IMR-90 (cell line): ENCODE measurements at regions not wholly inside any gene's neighbourhood (a gene's known extent, or its start where the extent isn't known, plus 50 kb on each side); places are given as distances from the start of the nearest gene placed in this dataset.

Experiments
- ATAC-seq: fragments of 200-7000 bp; cut with Tn5 transposase; 2 replicates; pipeline ENCODE4 v1.9.1; 2020; ENCODE audit warnings: low read depth, mild to moderate bottlenecking, moderate library complexity
- BruUV-seq: library from RNA; stranded (reverse); fragments of 400-500 nt; replicated peaks from 2 replicates; lab custom pipeline; 2021; lab: Mats Ljungman, UMichigan
- CTCF ChIA-PET: fragments of 300-600 bp; formaldehyde crosslinking; extraction: SDS; loops from one replicate; lab custom pipeline; 2021; ENCODE audit warnings: antibody characterized with exemption; lab: Yijun Ruan, JAX
- POLR2A ChIA-PET: fragments of 300-600 bp; sonication (Branson Sonifier 250); formaldehyde crosslinking; loops from one replicate; lab custom pipeline; 2022; ENCODE audit warnings: antibody characterized with exemption; ENCODE audit not compliant: unreplicated experiment; lab: Charles Lee
- DNase-seq: peaks from one replicate; pipeline ENCODE4 v3.0.0; 2013
- H2AFZ ChIP-seq: replicated peaks from 2 replicates; pipeline ENCODE3; 2013; ENCODE audit warnings: low read length, mild to moderate bottlenecking; ENCODE audit not compliant: poor library complexity
- H2AK5ac ChIP-seq: 2 replicates; pipeline ENCODE4 v1.6.1; 2013; ENCODE audit warnings: low read depth, low read length, inconsistent platforms
- H2AK9ac ChIP-seq: replicated peaks from 2 replicates; pipeline ENCODE3; 2013; ENCODE audit warnings: mild to moderate bottlenecking, low read depth, low read length, moderate library complexity; ENCODE audit not compliant: poor library complexity
- H2BK120ac ChIP-seq: 2 replicates; pipeline ENCODE4 v1.6.1; 2013; ENCODE audit warnings: low read depth, low read length, inconsistent platforms
- H2BK15ac ChIP-seq: 3 replicates; pipeline ENCODE4 v1.6.1; 2013; ENCODE audit warnings: low read depth, low read length, inconsistent platforms
- H2BK20ac ChIP-seq: 2 replicates; pipeline ENCODE4 v1.6.1; 2013; ENCODE audit warnings: low read depth, mild to moderate bottlenecking, inconsistent platforms, low read length, moderate library complexity
- H2BK5ac ChIP-seq: 2 replicates; pipeline ENCODE4 v1.6.1; 2013; ENCODE audit warnings: mild to moderate bottlenecking, low read depth, low read length, inconsistent platforms; ENCODE audit not compliant: poor library complexity, severe bottlenecking
- H3K14ac ChIP-seq: replicated peaks from 2 replicates; pipeline ENCODE4 v1.6.1; 2013; ENCODE audit warnings: low read depth, low read length, inconsistent platforms
- H3K18ac ChIP-seq: 2 replicates; pipeline ENCODE4 v1.6.1; 2013; ENCODE audit warnings: low read depth, low read length, control low read depth
- H3K23ac ChIP-seq: 2 replicates; pipeline ENCODE4 v1.6.1; 2013; ENCODE audit warnings: low read depth, low read length, inconsistent platforms
- H3K27ac ChIP-seq: 2 replicates; pipeline ENCODE4 v1.5.1; 2013; ENCODE audit warnings: mild to moderate bottlenecking, control low read depth, low read length; ENCODE audit not compliant: insufficient read depth
- H3K27me3 ChIP-seq: 2 replicates; pipeline ENCODE4 v1.6.1; 2013; ENCODE audit warnings: low read length; ENCODE audit not compliant: control insufficient read depth, insufficient read depth
- H3K36me3 ChIP-seq: 2 replicates; pipeline ENCODE4 v1.6.1; 2013; ENCODE audit warnings: low read length, mixed read lengths; ENCODE audit not compliant: control insufficient read depth, insufficient read depth
- H3K4ac ChIP-seq: 2 replicates; pipeline ENCODE4 v1.6.1; 2013; ENCODE audit warnings: low read depth, low read length, inconsistent platforms
- H3K4me1 ChIP-seq: 2 replicates; pipeline ENCODE4 v1.6.1; 2013; ENCODE audit warnings: low read length, mixed read lengths; ENCODE audit not compliant: control insufficient read depth, insufficient read depth
- H3K4me2 ChIP-seq: 2 replicates; pipeline ENCODE4 v1.6.1; 2013; ENCODE audit warnings: low read depth, mild to moderate bottlenecking, control low read depth, low read length, moderate library complexity
- H3K4me3 ChIP-seq: 2 replicates; pipeline ENCODE4 v1.5.1; 2013; ENCODE audit warnings: low read depth, mild to moderate bottlenecking, control low read depth, low read length, moderate library complexity; ENCODE audit not compliant: insufficient read depth
- H3K56ac ChIP-seq: 2 replicates; pipeline ENCODE4 v1.6.1; 2013; ENCODE audit warnings: low read length, inconsistent platforms; ENCODE audit not compliant: insufficient read depth; ENCODE audit errors: extremely low read depth
- H3K79me1 ChIP-seq, 2 experiments: 2 replicates each; pipeline ENCODE4 v1.6.1; 2013; ENCODE audit warnings: low read length in 2 of 2, inconsistent platforms in 1 of 2, low read depth in 1 of 2
- H3K9ac ChIP-seq: 2 replicates; pipeline ENCODE4 v1.6.1; 2013; ENCODE audit warnings: low read depth, low read length, control low read depth
- H3K9me1 ChIP-seq: 2 replicates; pipeline ENCODE4 v1.6.1; 2013; ENCODE audit warnings: low read length, inconsistent platforms; ENCODE audit not compliant: insufficient read depth
- H3K9me3 ChIP-seq: 2 replicates; pipeline ENCODE4 v1.6.1; 2013; ENCODE audit warnings: low read length; ENCODE audit not compliant: control insufficient read depth, insufficient read depth
- H4K20me1 ChIP-seq: 2 replicates; pipeline ENCODE4 v1.6.1; 2013; ENCODE audit warnings: low read length, inconsistent platforms; ENCODE audit not compliant: insufficient read depth
- H4K5ac ChIP-seq: 2 replicates; pipeline ENCODE4 v1.6.1; 2013; ENCODE audit warnings: mild to moderate bottlenecking, low read depth, low read length, control low read depth
- H4K8ac ChIP-seq, 2 experiments: 2 replicates each; pipeline ENCODE4 v1.6.1; 2013; ENCODE audit warnings: low read depth in 2 of 2, low read length in 2 of 2, control low read depth in 1 of 2, inconsistent platforms in 1 of 2
- H4K91ac ChIP-seq: 2 replicates; pipeline ENCODE4 v1.6.1; 2013; ENCODE audit warnings: low read depth, low read length, inconsistent platforms; ENCODE audit not compliant: insufficient read depth
- CTCF ChIP-seq: conservative IDR thresholded peaks from 2 replicates; pipeline ENCODE4 v1.5.1; 2012; ENCODE audit warnings: mild to moderate bottlenecking, low read depth, low read length, improper control_type of control experiment
- ELK1 ChIP-seq: fragments of 150-350 bp; IDR thresholded peaks from 2 replicates; pipeline ENCODE4 v1.6.1; 2016; ENCODE audit warnings: low read depth, mild to moderate bottlenecking, low read length, moderate library complexity, borderline replicate concordance
- RAD21 ChIP-seq: IDR thresholded peaks from 2 replicates; pipeline ENCODE4 v1.6.1; 2012; ENCODE audit warnings: low read length, improper control_type of control experiment
- USF2 ChIP-seq: fragments of 150-350 bp; IDR thresholded peaks from 2 replicates; pipeline ENCODE4 v1.6.1; 2017; ENCODE audit warnings: mild to moderate bottlenecking, antibody characterized with exemption, low read length, low read depth
- WGBS, 2 experiments: methylation state at CpG; one replicate each; pipeline versions ENCODE4 v1.1.5 to v1.1.7; 2013; ENCODE audit warnings: missing lambda C conversion rate in 2 of 2; ENCODE audit not compliant: insufficient read length in 1 of 2; ENCODE audit errors: extremely low coverage in 2 of 2; 5-methylcytosine and 5-hydroxymethylcytosine counted together
- dilution Hi-C: fragments of 300-500 bp; cut with HindIII; formaldehyde crosslinking; loops from one replicate; pipeline ENCODE4 v1.14.3; 2018; ENCODE audit warnings: low sequenced_read_pairs; ENCODE audit not compliant: unreplicated experiment
- in situ Hi-C: fragments of 300-500 bp; cut with MboI; formaldehyde crosslinking; loops from 3 replicates; pipeline ENCODE4 v1.14.3; 2019; ENCODE audit warnings: low sequenced_read_pairs, inconsistent platforms, mixed read lengths
- intact Hi-C: fragments of 100-400 bp; cut with micrococcal nuclease; formaldehyde crosslinking; loops from 2 replicates; pipeline ENCODE4 v1.10.0; 2022

- no peak for TF ChIP-seq USF2
- TF ChIP-seq ELK1, result no peak
- no peak for TF ChIP-seq CTCF
- no peak for TF ChIP-seq RAD21
- H3K27me3 ChIP-seq, result no peaks in the 10 kb centered on the region
- no peaks in the 10 kb centered on the region for H3K36me3 ChIP-seq
- no peak overlapping the region for H2BK20ac ChIP-seq
- H3K4me3 ChIP-seq, result no peak overlapping the region
- no peak overlapping the region for H3K56ac ChIP-seq
- ChIA-PET POLR2A (no interaction called here), CTCF (interaction anchor here (1.3 kb wide), 1 partner anchor 44 kb away, joined by 5 read pairs; no protein-coding TSS in a partner anchor)
- no peak overlapping the region for H2AK9ac ChIP-seq
- no TSS peak for BruUV-seq
- no peaks in the 10 kb centered on the region for H4K20me1 ChIP-seq
- no peak overlapping the region for H4K5ac ChIP-seq
- H2BK5ac ChIP-seq, result no peak overlapping the region
- H3K18ac ChIP-seq, result no peak overlapping the region
- H2AFZ ChIP-seq, result no peak overlapping the region
- no peak overlapping the region for H2AK5ac ChIP-seq
- H3K27ac ChIP-seq, result no peak overlapping the region
- no peak for DNase-seq
- H2BK120ac ChIP-seq, result no peak overlapping the region
- no peak overlapping the region for H3K23ac ChIP-seq
- no peak overlapping the region for H3K14ac ChIP-seq
- ATAC-seq, result no peak
- H4K91ac ChIP-seq, result no peak overlapping the region
- intact Hi-C loops (no loop called here), dilution Hi-C loops (no loop called here), in situ Hi-C loops (no loop called here)
- WGBS, 2 experiments, result no CpG with 5 or more reads among the region's 1 CpG
- no peak overlapping the region for H3K4ac ChIP-seq
- 0 out of 2 replicates have a peak, but pooled peaks cover 1% of the 10 kb centered on the region for H3K9me3 ChIP-seq
- no peak overlapping the region for H2BK15ac ChIP-seq
- H3K79me1 ChIP-seq, result no peaks in the 10 kb centered on the region
- H3K9me1 ChIP-seq, result no peaks in the 10 kb centered on the region
- H4K8ac ChIP-seq, result no peak overlapping the region
- no peak overlapping the region for H3K4me2 ChIP-seq
- H3K9ac ChIP-seq, result no peak overlapping the region
- no peaks in the 10 kb centered on the region for H3K4me1 ChIP-seq
Observed at GRCh38 chr19:31204115-31204514, 145.1 kb downstream of the TSHZ3 start.
